GM12892 (cell line): ENCODE measurements at regions not wholly inside any gene's neighbourhood (a gene's known extent, or its start where the extent isn't known, plus 50 kb on each side); places are given as distances from the start of the nearest gene placed in this dataset.
"Not testable (repeated sequence)": the region's sequence is repeated elsewhere in the genome, so short reads cannot be mapped to it uniquely, and the experiment has no call there.

ENCODE experiments used
- DNase-seq: peaks from one replicate; pipeline ENCODE4 v3.0.0; 2011; ENCODE audit not compliant: insufficient read length
- FAIRE-seq: peaks from 2 replicates; lab custom pipeline; 2011; peaks lifted over from hg19 to GRCh38; lab: Jason Lieb, UNC
- POLR2A ChIP-seq: IDR thresholded peaks from 2 replicates; pipeline ENCODE4 v1.6.1; 2011; ENCODE audit warnings: low read depth, low read length, control low read depth
- POLR2AphosphoS5 ChIP-seq: IDR thresholded peaks from 2 replicates; pipeline ENCODE4 v1.6.1; 2011; ENCODE audit warnings: low read depth, low read length, control low read depth
- TAF1 ChIP-seq: IDR thresholded peaks from 2 replicates; pipeline ENCODE4 v1.6.1; 2011; ENCODE audit warnings: low read depth, mild to moderate bottlenecking, control low read depth, low read length, borderline replicate concordance

- TF ChIP-seq POLR2AphosphoS5 (no peak), POLR2A (no peak), TAF1 (no peak)
- FAIRE-seq: peak; percentile 79
- DNase-seq: no peak
Measured at GRCh38 chr1:192512426-192513162, 63.0 kb upstream of the RGS1 start.

DNA sequence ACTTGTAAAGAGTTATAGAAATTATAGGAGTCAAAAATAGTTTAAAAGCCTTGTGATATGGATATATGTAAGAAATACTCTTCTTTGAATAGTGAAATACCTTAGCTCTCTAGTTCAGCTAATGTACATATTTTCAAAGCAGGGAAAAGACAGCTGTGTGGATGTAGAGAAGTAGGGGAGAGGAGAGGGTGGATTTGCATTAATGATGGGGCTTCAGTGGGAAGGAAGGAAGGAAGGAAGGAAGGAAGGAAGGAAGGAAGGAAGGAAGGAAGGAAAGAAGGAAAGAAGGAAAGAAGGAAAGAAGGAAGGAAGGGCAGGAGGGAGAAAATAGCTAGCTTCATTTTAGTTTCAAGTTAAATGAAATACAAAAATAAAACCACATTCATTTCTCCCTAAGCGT is 62.4 kb upstream of the RGS1 start:
- DNase-seq (no peak), FAIRE-seq (no peak)
- TF ChIP-seq POLR2AphosphoS5: no peak
- no peak for TF ChIP-seq POLR2A
- no peak for TF ChIP-seq TAF1

GRCh38 chr1:192513697-192514096 is 61.9 kb upstream of the RGS1 start:
- no peak for DNase-seq
- no peak for TF ChIP-seq POLR2AphosphoS5
- TF ChIP-seq POLR2A: no peak
- no peak for TF ChIP-seq TAF1
- peak; percentile 27 for FAIRE-seq

- DNase-seq (peak; percentile 17), FAIRE-seq (peak; percentile 98)
- TF ChIP-seq POLR2A: no peak
- TF ChIP-seq TAF1: no peak
- TF ChIP-seq POLR2AphosphoS5: no peak; the same call in 1 of the 2 replicates
Measured at GRCh38 chr1:192516776-192517297, 58.7 kb upstream of the RGS1 start.

- peak; percentile 48 for FAIRE-seq
- not testable (repeated sequence) for DNase-seq
Measured at GRCh38 chr1:192517716-192518355, 57.7 kb upstream of the RGS1 start.

GRCh38 chr1:192518700-192519099 is 56.9 kb upstream of the RGS1 start:
- FAIRE-seq: peak; percentile 80
- no peak for DNase-seq
- TF ChIP-seq POLR2A (no peak), TAF1 (no peak), POLR2AphosphoS5 (no peak)

- DNase-seq (no peak), FAIRE-seq (peak; percentile 38)
- TF ChIP-seq POLR2A (no peak), POLR2AphosphoS5 (no peak), TAF1 (no peak)
Measured at GRCh38 chr1:192521734-192522133, 53.8 kb upstream of the RGS1 start.

- FAIRE-seq (no peak), DNase-seq (no peak)
Measured at GRCh38 chr1:192522673-192523072, 52.9 kb upstream of the RGS1 start.

GRCh38 chr1:192524223-192524622 is 51.4 kb upstream of the RGS1 start:
- DNase-seq: no peak
- TF ChIP-seq TAF1 (no peak), POLR2AphosphoS5 (no peak), POLR2A (no peak)
- no peak for FAIRE-seq

More at GRCh38 chr1:192522673-192523072, 52.9 kb upstream of the RGS1 start:
- TF ChIP-seq TAF1: no peak
- TF ChIP-seq POLR2AphosphoS5: no peak
- no peak for TF ChIP-seq POLR2A
